ENCODE measurements at regions not wholly inside any gene's neighbourhood (a gene's known extent, or its start where the extent isn't known, plus 50 kb on each side); places are given as distances from the start of the nearest gene placed in this dataset.
"Not testable (repeated sequence)": the region's sequence is repeated elsewhere in the genome, so short reads cannot be mapped to it uniquely, and the experiment has no call there.

- DNase-seq, result no peak
Measured at GRCh38 chr7:133132906-133133305, 51.0 kb upstream of the CHCHD3 start.

- no peak for DNase-seq
Measured at GRCh38 chr7:133134810-133135209, 52.9 kb upstream of the CHCHD3 start.

GRCh38 chr7:133135451-133135850 is 53.6 kb upstream of the CHCHD3 start:
- DNase-seq, result no peak

DNA sequence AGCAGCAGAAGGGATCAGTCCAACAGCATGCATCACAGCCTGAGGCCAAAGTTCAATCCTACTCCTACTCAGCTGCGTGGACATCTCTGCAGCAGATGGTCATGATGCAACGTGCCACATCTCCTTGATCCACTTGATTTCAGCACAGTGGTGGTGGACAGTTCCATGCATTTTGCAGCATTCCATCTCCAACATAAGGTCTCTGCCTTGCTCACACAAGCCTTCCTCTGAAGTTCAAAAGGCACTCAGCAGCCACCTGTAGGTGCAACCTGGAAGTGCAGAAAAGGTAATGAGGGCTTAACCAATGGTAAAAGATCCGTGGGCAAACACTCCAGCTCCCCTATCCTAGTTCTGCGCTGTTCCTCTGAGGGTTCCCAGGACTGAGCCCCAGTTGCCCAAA is 57.5 kb upstream of the CHCHD3 start:
- DNase-seq, result peak; percentile 64

- DNase-seq, result no peak
Measured at GRCh38 chr7:133139801-133140200, 57.9 kb upstream of the CHCHD3 start.

DNA sequence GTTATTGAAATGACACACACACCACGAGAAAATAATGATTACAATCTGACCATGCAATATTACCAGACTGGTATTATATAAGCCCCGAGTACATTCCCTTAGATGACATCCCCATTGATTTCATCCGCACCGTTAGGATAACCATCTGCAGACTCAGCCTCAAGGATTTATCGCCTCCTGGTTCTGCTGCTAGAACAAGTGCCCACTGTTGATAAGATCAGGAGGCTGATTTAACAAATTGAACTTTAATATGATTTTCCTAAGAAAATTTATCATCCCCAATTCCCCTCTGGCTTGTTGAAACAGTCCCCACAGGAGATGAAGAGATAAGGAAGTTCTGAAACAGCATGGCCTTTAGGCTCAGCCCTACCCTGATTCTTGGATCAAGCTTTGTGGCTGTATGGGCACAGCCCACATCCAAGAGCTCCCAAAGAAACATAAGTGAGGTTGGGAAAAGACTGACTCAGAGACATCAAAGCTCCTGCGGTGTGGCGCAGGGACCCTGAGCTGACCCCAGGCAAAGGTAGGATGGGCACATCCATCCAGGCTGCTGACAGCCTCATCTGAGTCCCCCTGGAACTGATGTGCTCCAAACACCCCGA is 59.2 kb upstream of the CHCHD3 start:
- DNase-seq, result no peak

DNA sequence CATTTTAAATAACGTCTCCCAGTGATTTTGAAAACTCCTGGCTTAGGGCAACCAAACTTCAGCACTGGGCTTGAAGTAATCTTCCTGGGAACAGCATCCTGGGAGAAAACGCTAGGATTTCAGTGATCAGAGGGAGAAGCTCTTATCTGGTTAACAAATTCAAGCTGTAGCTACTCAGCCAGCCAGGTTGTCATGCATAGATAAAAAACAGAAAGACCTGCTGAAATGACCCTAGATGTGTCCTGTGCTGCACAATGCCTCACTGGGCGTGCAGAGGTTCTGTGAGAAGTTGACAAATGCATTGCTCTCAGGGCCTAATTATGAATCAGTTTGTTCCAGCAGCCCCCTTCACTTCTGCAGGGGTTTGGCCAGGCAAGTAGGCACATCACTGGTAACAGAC is 68.9 kb upstream of the CHCHD3 start:
- no peak for DNase-seq

DNA sequence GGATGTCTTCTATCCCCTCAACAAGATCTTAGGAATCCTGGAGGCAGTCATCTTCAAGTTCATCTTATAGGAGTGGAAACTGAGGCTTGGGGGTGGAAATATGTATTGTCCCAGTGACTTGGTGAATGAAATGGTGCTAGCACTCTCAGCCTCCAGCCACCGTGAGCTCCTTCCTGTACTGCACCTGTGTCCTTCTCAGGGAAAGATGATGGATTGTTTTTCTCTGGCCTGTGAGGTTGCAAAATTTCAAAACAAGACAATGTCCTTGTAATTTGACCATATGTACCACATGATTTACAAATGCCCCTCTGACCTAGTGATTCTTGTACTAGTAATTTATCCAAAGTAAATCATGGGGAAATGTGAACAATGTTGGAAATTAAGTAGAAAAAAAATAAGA is 71.0 kb upstream of the CHCHD3 start:
- no peak for DNase-seq

DNA sequence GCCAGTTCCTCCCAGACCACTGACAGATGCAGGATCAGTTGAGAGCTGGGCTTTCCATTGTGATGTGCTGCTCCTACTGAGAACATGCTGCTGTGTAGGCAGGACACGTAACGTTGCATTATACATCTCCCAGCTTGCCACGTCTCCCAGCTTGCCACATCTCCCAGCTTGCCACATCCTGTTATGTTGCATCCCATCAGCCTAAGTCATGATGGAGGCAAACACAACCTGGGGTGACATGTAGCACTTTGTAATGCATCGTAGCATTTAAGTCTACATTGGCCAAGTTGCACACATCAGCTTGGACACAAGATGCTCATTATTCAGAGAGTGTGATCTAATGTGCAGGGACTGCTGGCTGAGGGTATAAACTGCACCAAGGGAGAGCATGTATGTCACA is 73.3 kb upstream of the CHCHD3 start:
- no peak for DNase-seq

- DNase-seq, result no peak
Measured at GRCh38 chr7:133155642-133156041, 73.8 kb upstream of the CHCHD3 start.

GRCh38 chr7:133157045-133157444 is 75.2 kb upstream of the CHCHD3 start:
- DNase-seq, result no peak

- DNase-seq, result no peak
Measured at GRCh38 chr7:133164498-133164897, 82.6 kb upstream of the CHCHD3 start.

DNA sequence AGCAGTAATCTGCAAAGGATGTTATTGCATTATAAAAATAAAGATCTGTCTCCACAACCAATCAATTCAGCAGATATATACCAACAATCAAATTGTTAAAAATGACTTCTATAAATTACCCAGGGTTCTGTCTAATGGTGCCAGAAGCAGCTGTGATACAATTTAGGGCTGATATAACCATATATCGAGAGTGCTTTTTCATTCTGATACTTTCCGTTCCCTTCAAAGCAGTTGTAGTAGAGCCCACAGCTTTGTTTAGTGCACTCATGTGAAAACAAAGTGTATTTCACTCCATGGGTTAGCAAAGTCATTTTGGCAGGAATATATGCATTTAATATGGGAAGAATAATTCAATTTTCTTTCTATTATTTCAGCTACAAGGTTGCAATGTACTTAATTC is 83.1 kb upstream of the CHCHD3 start:
- DNase-seq, result no peak

DNA sequence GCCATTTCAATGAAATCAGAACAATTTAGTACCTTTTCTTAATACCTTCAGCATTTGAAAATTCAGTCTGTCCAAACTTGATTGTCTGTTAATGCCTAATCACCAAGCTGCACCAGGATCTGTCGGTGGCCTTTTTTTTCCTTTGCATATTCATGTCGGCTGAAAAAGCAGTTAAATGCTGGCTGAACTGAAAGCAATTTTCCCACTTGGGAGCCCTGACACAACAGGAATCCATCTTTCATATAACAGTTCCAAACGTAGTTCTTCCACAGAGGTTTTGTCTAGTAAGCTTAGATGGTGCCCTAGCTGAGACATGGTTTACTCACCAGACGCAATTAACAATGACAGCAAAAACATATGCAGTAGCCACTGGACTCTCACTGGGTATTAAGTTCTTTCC is 83.6 kb upstream of the CHCHD3 start:
- DNase-seq, result no peak

DNA sequence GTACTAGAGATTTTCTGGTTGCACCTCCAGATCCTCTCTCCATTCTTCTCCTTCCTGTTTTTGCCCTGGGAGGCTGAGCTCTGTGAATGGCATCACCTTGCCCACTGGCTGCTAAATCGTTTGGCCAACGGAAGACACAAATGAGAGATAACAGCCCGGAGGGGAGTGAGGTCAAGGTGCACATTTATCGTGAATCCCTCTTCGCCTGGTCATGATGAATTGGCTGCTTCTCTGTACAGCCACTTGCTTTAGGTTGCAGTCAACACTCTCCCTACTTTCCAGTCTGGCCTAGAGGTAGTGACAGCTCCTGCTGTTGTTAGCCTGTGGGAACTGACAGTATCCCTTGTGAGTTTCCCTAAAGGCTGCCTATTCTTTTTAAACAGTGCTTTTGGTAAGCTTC is 85.4 kb upstream of the CHCHD3 start:
- no peak for DNase-seq

DNA sequence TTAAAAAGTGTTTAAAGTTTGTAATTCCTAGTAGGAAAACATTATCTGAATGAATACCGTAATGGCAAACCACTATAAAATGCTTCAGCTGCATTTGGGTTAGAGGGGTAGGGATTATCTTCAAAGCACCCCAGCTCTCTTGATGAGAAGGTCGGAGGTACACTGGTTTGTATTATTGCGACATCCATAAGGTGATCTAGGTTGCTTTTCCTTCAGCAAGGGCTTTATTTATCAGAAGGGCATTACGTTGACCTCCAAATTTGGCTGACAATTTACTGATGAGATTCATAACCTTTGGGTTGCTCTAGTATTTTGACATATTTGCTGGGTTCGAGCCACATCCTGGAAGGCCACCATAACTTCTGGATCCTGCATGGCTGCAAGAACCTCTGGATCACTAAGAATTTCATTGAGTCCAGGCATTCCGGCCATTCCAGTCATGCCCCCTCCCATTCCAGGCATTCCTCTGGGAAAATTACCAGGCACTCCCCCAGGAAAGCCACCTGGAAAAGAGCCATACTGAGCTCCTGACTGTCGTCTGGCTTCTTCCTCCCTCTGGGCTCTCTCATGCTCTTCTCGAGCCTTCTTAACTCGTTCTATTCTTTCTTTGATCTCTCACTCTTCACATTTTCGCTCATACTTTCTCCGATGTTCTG is 83.6 kb upstream of the EXOC4 start:
- not testable (repeated sequence) for DNase-seq

DNA sequence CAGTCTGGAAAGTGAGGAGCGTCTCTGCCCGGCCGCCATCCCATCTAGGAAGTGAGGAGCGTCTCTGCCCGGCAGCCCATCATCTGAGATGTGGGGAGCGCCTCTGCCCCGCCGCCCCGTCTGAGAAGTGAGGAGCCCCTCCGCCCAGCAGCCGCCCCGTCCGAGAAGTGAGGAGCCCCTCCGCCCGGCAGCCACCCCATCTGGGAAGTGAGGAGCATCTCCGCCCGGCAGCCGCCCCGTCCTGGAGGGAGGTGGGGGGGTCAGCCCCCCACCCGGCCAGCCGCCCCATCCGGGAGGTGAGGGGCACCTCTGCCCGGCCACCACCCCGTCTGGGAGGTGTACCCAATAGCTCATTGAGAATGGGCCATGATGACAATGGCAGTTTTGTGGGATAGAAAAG is 75.4 kb upstream of the EXOC4 start:
- not testable (repeated sequence) for DNase-seq

DNA sequence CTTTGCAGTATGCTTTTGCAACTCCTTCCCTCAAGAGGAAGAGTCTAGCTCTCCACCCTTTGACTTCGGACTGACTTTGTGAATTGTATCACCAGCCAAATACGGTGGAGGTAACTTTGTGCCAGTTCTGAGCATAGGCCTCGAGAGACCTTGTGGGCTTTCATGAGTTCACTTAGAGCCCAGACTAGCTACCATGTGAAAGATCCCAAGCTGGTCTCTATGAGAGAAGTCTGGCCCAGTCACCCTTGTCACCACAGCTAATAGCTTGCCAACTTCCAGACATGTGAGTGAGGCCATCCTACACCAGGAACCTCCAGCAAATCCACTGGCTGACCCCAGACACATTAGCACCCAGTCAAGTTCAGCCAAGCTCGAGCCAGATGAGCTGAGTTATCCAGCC is 72.2 kb upstream of the EXOC4 start:
- DNase-seq, result no peak

- no peak for DNase-seq
Measured at GRCh38 chr7:133183042-133183794, 69.7 kb upstream of the EXOC4 start.

DNA sequence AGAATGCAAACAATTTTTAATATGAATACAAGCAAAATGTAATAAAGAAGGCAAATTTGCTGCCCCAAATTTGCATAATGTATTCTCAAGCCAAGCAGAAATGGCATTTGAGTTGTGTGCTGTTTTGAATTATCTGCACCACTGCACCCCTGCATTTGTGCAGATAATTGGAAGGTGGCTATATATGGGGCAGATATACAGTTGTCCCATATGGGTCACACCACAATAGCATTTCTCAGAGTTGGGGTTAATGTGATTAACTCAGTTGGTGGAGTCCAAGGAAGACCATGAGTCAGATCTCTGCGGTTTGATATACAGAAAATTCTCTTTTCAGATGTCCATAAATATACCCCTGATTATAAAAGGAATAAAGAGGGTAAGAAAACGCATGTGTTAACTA is 68.9 kb upstream of the EXOC4 start:
- no peak for DNase-seq

- DNase-seq, result no peak
Measured at GRCh38 chr7:133185512-133185911, 67.4 kb upstream of the EXOC4 start.

- DNase-seq, result no peak
Measured at GRCh38 chr7:133186060-133186459, 66.8 kb upstream of the EXOC4 start.

DNA sequence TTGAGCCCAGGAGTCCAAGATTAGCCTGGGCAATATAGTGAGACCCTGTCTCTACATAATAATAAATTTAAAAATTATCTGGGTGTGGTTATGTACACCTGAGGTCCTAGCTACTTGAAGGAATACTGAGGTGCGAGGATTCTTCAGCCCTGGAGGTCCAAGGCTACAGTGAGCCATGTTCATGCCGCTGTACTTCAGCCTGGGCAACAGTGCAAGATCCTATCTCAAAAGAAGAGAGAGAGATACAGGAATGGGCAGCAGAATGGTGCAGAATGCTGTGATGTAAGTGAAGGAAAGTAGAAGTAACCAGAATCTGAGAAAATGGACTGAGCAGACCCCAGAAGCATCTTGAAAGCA is 62.7 kb upstream of the EXOC4 start:
- DNase-seq, result no peak

- DNase-seq, result no peak
Measured at GRCh38 chr7:133190650-133191049, 62.2 kb upstream of the EXOC4 start.
